ENCODE measurements at regions not wholly inside any gene's neighbourhood (a gene's known extent, or its start where the extent isn't known, plus 50 kb on each side); places are given as distances from the start of the nearest gene placed in this dataset.

- TF ChIP-seq, protein P1, sequence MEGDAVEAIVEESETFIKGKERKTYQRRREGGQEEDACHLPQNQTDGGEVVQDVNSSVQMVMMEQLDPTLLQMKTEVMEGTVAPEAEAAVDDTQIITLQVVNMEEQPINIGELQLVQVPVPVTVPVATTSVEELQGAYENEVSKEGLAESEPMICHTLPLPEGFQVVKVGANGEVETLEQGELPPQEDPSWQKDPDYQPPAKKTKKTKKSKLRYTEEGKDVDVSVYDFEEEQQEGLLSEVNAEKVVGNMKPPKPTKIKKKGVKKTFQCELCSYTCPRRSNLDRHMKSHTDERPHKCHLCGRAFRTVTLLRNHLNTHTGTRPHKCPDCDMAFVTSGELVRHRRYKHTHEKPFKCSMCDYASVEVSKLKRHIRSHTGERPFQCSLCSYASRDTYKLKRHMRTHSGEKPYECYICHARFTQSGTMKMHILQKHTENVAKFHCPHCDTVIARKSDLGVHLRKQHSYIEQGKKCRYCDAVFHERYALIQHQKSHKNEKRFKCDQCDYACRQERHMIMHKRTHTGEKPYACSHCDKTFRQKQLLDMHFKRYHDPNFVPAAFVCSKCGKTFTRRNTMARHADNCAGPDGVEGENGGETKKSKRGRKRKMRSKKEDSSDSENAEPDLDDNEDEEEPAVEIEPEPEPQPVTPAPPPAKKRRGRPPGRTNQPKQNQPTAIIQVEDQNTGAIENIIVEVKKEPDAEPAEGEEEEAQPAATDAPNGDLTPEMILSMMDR (IDR thresholded peaks at IDR 0.05; ENCODE audit: poor library complexity), result no peak
- no peak for TF ChIP-seq EZH2 (IDR thresholded peaks at IDR 0.05; ENCODE audit: borderline replicate concordance)
Measured at GRCh38 chr12:97274386-97274785, 188.2 kb upstream of the RMST start.
